Mesothelial cell of epicardium (in vitro differentiated cells): ENCODE measurements at regions not wholly inside any gene's neighbourhood (a gene's known extent, or its start where the extent isn't known, plus 50 kb on each side); places are given as distances from the start of the nearest gene placed in this dataset.

Source experiments
- DNase-seq, 2 experiments: peaks; one replicate each; pipeline ENCODE4 v3.0.0; 2021; ENCODE audit warnings: low spot score in 2 of 2; ENCODE audit not compliant: unreplicated experiment in 2 of 2
- H3K27ac Mint-ChIP-seq: 2 replicates; pipeline ENCODE4 v1.8.0; 2021; ENCODE audit warnings: mixed read lengths
- H3K27me3 Mint-ChIP-seq: 2 replicates; pipeline ENCODE4 v1.8.0; 2021; ENCODE audit warnings: low read depth, mixed read lengths
- H3K36me3 Mint-ChIP-seq: 2 replicates; pipeline ENCODE4 v1.8.0; 2021; ENCODE audit warnings: mixed read lengths
- H3K4me1 Mint-ChIP-seq: 2 replicates; pipeline ENCODE4 v1.8.0; 2021; ENCODE audit warnings: mixed read lengths
- H3K4me3 Mint-ChIP-seq: 2 replicates; pipeline ENCODE4 v1.8.0; 2021; ENCODE audit warnings: mild to moderate bottlenecking, moderate library complexity, mixed read lengths
- H3K9me3 Mint-ChIP-seq: 2 replicates; pipeline ENCODE4 v1.8.0; 2021; ENCODE audit warnings: mixed read lengths
- TF ChIP-seq, protein P1 (sequence below): fragments of 200-600 bp; sonication (generic); IDR thresholded peaks from one replicate; pipeline ENCODE4 v1.5.0; 2021; ENCODE audit warnings: antibody characterized with exemption; ENCODE audit not compliant: unreplicated experiment

DNA sequence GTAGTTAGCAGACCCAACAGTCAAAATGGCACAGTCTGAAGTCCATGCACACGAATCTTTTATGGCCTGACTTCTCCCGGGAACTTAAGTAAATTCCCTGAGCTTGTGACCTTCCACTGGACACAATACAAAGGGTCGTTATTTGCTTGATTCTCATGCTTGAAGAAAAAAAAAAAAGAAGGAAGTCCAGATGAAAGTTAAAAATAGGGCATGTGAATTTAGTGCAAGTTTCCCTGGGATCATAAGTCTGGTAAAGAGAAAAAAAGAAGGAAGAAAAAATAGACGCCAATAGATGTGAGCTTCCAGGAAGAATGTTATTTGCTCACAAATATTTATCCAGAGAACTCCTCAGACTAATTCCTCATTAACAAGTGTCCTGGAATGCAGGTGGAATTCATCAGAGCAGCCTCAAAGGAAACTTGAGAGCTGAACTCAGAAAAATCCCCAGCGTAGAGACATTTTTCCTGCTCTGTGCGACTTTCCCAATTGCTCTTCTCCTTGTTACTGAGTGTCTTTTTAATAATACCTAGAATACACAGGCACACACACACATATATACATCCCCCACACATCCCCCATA is 616.3 kb downstream of the EBF1 start:
- Mint-ChIP-seq H3K4me3 (no peak overlapping the region), H3K9me3 (peaks cover 8% of the 10 kb centered on the region), H3K27ac (peak overlapping the region; percentile 93), H3K36me3 (no peaks in the 10 kb centered on the region), H3K27me3 (peaks cover 6% of the 10 kb centered on the region), H3K4me1 (peaks cover 41% of the 10 kb centered on the region)
- TF ChIP-seq, protein P1, sequence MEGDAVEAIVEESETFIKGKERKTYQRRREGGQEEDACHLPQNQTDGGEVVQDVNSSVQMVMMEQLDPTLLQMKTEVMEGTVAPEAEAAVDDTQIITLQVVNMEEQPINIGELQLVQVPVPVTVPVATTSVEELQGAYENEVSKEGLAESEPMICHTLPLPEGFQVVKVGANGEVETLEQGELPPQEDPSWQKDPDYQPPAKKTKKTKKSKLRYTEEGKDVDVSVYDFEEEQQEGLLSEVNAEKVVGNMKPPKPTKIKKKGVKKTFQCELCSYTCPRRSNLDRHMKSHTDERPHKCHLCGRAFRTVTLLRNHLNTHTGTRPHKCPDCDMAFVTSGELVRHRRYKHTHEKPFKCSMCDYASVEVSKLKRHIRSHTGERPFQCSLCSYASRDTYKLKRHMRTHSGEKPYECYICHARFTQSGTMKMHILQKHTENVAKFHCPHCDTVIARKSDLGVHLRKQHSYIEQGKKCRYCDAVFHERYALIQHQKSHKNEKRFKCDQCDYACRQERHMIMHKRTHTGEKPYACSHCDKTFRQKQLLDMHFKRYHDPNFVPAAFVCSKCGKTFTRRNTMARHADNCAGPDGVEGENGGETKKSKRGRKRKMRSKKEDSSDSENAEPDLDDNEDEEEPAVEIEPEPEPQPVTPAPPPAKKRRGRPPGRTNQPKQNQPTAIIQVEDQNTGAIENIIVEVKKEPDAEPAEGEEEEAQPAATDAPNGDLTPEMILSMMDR, result no peak
- no peak for DNase-seq

DNA sequence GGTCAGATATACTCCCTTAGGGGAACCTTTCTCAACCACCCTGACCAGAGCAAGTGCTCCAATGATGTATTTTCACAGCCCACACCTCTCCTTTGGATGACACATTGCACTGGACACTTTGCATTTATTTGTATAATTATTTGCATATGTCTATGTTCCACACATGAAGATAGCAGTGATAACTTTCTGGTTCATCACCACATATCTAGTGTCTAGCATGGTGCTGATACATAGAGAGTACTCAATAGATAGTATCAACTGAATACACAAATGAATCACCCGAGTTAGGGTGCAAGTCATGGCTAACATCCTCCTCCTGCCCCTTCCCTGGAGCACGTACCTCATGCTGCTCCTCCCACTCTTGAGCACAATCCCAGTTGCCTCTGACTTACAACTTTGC is 617.6 kb downstream of the EBF1 start:
- H3K9me3 Mint-ChIP-seq, result peaks cover 8% of the 10 kb centered on the region
- peaks cover 33% of the 10 kb centered on the region for H3K4me1 Mint-ChIP-seq
- no peak for DNase-seq
- H3K27ac Mint-ChIP-seq, result no peak overlapping the region
- TF ChIP-seq, protein P1, result no peak
- peaks cover 10% of the 10 kb centered on the region for H3K27me3 Mint-ChIP-seq
- H3K4me3 Mint-ChIP-seq, result no peak overlapping the region
- H3K36me3 Mint-ChIP-seq, result no peaks in the 10 kb centered on the region

DNA sequence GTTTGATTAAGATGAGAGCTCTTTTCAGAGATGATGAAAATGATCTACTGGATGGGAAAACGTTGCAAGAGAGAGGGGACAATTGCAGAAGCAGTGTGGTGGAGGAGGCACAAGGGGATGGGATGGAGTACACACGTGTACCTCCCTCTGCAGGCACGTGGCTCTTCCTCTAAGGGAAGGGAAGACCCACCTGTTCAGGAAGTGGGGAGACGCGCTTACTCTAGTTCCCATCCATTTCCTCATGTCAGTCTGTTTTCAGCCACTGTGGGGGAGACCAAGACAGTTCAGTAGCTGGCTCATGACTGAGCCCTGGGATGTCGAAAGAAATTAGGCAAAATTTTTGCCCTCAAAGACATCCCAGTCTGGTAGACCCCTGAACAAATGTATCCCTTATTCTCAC is 619.2 kb upstream of the CLINT1 start:
- Mint-ChIP-seq H3K36me3 (no peaks in the 10 kb centered on the region), H3K27ac (no peak overlapping the region), H3K27me3 (peaks cover 11% of the 10 kb centered on the region), H3K9me3 (no peaks in the 10 kb centered on the region), H3K4me3 (no peak overlapping the region), H3K4me1 (peaks cover 14% of the 10 kb centered on the region)
- TF ChIP-seq, protein P1, result no peak
- DNase-seq, result no peak

DNA sequence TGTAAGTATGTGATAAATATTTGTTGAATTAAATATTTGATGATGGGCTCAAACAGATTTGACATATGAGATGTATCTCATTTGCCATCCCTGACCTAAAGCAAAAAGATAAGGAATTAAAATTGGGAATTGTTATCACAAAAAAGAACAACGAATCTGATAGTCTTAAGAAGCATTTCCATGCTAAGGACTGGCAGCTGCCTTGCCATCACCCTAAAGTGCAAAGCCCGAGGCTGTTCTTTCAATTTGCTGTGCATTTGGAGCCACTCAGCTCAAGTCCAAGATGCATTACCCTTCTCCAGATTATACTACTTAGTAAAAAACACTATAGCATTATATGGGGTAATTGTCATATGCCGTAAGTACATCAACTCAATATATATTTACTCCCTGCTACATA is 618.3 kb upstream of the CLINT1 start:
- TF ChIP-seq, protein P1, result no peak
- H3K27me3 Mint-ChIP-seq, result peaks cover 11% of the 10 kb centered on the region
- no peaks in the 10 kb centered on the region for H3K9me3 Mint-ChIP-seq
- H3K36me3 Mint-ChIP-seq, result no peaks in the 10 kb centered on the region
- no peak overlapping the region for H3K4me3 Mint-ChIP-seq
- peaks cover 8% of the 10 kb centered on the region for H3K4me1 Mint-ChIP-seq
- no peak for DNase-seq
- H3K27ac Mint-ChIP-seq, result no peak overlapping the region

DNA sequence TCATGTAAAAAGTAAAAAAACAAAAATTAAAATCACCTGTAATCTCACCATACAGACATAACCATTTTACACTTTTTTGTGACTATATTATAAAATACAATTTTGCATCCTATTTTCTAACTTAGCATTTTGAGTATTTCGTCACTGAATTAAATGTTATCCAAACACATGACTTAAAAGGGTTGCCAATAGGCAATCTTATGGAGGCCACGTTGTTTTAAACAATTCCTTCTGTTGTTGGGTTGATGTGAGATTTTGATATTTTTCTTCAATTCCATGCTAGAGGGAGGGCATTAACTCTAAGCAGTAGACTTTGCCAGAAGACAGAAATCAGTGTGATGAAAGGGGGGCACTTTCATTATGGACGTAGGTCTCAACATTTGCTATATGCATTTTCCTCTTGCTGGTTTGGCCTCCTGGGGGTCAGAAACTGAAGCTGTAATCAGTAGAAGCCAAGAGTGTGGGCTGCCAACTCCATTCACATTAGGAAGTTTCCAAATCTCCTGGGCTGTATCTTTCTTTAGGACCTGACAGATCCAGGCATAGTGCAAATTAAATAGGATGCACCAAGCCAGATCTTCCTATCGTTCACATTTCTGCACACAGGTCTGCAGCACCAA is 614.2 kb upstream of the CLINT1 start:
- DNase-seq, result no peak
- H3K4me1 Mint-ChIP-seq, result peaks cover 19% of the 10 kb centered on the region
- TF ChIP-seq, protein P1, result no peak
- no peak overlapping the region for H3K4me3 Mint-ChIP-seq
- H3K27me3 Mint-ChIP-seq, result peaks cover 5% of the 10 kb centered on the region
- H3K27ac Mint-ChIP-seq, result no peak overlapping the region
- peaks cover 7% of the 10 kb centered on the region for H3K9me3 Mint-ChIP-seq
- no peaks in the 10 kb centered on the region for H3K36me3 Mint-ChIP-seq
